ENCODE measurements at regions not wholly inside any gene's neighbourhood (a gene's known extent, or its start where the extent isn't known, plus 50 kb on each side); places are given as distances from the start of the nearest gene placed in this dataset.

DNA sequence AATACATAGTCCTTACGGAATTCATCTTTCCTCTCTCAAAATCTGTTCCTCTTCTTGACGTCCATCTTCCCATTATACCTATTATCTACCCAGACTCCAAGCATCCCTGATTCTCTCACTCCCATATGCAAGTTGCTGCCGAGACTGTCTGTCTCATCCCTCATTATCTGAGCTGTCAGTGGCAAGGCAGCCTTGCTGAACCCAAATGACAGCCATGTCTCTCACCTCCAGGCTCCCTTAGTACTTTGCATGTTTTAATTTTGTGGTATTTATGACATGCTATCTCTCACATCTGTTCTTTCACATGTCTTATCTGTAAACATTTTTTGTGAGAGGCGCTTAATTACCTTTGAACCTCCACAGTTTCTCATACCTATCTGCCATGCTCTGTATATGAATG, 54.4 kb upstream of the IFRD1 start (continued):
- TF ChIP-seq, protein P1, sequence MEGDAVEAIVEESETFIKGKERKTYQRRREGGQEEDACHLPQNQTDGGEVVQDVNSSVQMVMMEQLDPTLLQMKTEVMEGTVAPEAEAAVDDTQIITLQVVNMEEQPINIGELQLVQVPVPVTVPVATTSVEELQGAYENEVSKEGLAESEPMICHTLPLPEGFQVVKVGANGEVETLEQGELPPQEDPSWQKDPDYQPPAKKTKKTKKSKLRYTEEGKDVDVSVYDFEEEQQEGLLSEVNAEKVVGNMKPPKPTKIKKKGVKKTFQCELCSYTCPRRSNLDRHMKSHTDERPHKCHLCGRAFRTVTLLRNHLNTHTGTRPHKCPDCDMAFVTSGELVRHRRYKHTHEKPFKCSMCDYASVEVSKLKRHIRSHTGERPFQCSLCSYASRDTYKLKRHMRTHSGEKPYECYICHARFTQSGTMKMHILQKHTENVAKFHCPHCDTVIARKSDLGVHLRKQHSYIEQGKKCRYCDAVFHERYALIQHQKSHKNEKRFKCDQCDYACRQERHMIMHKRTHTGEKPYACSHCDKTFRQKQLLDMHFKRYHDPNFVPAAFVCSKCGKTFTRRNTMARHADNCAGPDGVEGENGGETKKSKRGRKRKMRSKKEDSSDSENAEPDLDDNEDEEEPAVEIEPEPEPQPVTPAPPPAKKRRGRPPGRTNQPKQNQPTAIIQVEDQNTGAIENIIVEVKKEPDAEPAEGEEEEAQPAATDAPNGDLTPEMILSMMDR (conservative IDR thresholded peaks at IDR 0.05; ENCODE audit: low read depth in 2 of 2): no peak
- TF ChIP-seq NANOG (IDR thresholded peaks at IDR 0.05; ENCODE audit: borderline replicate concordance) (no peak), POLR2AphosphoS5 (IDR thresholded peaks at IDR 0.05; ENCODE audit: low read depth) (no peak)

DNA sequence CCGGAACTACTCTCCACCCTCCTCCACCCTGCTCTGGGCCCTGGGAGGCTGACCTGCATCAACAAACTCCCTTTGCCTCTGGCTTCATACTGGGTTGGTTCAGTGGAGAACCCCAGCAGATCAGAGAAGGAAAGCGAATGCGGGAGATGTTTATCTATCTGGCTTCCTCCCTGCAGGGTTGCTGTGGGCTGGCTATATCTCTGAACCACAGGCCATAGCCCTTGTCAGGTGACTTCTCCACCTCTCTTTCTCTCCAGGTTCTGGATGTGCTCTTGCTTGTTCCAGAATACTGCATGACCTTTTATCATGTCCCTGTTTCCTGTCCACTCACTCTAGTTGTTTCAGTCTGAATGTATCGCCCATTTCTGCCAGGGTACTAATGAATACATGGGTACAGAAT, 51.7 kb upstream of the IFRD1 start:
- Histone ChIP-seq H2AFZ (peak overlapping the region; percentile 66; the same call in 1 of the 2 replicates), H3K36me3 (ENCODE audit: insufficient read depth) (no peaks in the 10 kb centered on the region), H3K4me1 (ENCODE audit: insufficient read depth) (no peaks in the 10 kb centered on the region), H4K20me1 (replicated peaks; ENCODE audit: insufficient read depth) (no peaks in the 10 kb centered on the region), H3K27ac (ENCODE audit: low read depth) (no peak overlapping the region), H3K4me2 (no peak overlapping the region), H3K27me3 (ENCODE audit: insufficient read depth) (no peaks in the 10 kb centered on the region), H3K79me2 (replicated peaks; ENCODE audit: insufficient read depth) (no peaks in the 10 kb centered on the region), H3K9me2 (ENCODE audit: insufficient read depth) (no peaks in the 10 kb centered on the region), H3K4me3 (no peak overlapping the region), H3F3A (replicated peaks; ENCODE audit: low read depth) (no peaks in the 10 kb centered on the region; the same call in 1 of the 2 replicates)
- Mint-ChIP-seq H3K9me3 (no peaks in the 10 kb centered on the region), H3K27ac (no peak overlapping the region), H3K4me3 (no peak overlapping the region), H3K27me3 (ENCODE audit: insufficient read depth, low read depth, poor library complexity) (peaks cover 2% of the 10 kb centered on the region), H3K4me1 (peaks cover 3% of the 10 kb centered on the region; the same call in 1 of the 3 replicates), H3K36me3 (ENCODE audit: low read depth) (no peaks in the 10 kb centered on the region)
- DNase-seq (ENCODE audit: low spot score) (no peak), ATAC-seq (no peak)
- TF ChIP-seq JUNB (IDR thresholded peaks at IDR 0.05; ENCODE audit: unreplicated experiment) (no peak), EZH2phosphoT487 (IDR thresholded peaks at IDR 0.05; ENCODE audit: unreplicated experiment) (no peak)
- TF ChIP-seq, protein P1 (conservative IDR thresholded peaks at IDR 0.05; ENCODE audit: low read depth in 2 of 2): no peak
- TF ChIP-seq, protein P2, sequence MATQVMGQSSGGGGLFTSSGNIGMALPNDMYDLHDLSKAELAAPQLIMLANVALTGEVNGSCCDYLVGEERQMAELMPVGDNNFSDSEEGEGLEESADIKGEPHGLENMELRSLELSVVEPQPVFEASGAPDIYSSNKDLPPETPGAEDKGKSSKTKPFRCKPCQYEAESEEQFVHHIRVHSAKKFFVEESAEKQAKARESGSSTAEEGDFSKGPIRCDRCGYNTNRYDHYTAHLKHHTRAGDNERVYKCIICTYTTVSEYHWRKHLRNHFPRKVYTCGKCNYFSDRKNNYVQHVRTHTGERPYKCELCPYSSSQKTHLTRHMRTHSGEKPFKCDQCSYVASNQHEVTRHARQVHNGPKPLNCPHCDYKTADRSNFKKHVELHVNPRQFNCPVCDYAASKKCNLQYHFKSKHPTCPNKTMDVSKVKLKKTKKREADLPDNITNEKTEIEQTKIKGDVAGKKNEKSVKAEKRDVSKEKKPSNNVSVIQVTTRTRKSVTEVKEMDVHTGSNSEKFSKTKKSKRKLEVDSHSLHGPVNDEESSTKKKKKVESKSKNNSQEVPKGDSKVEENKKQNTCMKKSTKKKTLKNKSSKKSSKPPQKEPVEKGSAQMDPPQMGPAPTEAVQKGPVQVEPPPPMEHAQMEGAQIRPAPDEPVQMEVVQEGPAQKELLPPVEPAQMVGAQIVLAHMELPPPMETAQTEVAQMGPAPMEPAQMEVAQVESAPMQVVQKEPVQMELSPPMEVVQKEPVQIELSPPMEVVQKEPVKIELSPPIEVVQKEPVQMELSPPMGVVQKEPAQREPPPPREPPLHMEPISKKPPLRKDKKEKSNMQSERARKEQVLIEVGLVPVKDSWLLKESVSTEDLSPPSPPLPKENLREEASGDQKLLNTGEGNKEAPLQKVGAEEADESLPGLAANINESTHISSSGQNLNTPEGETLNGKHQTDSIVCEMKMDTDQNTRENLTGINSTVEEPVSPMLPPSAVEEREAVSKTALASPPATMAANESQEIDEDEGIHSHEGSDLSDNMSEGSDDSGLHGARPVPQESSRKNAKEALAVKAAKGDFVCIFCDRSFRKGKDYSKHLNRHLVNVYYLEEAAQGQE (IDR thresholded peaks at IDR 0.05; ENCODE audit: unreplicated experiment): no peak
- TF ChIP-seq, protein P3, sequence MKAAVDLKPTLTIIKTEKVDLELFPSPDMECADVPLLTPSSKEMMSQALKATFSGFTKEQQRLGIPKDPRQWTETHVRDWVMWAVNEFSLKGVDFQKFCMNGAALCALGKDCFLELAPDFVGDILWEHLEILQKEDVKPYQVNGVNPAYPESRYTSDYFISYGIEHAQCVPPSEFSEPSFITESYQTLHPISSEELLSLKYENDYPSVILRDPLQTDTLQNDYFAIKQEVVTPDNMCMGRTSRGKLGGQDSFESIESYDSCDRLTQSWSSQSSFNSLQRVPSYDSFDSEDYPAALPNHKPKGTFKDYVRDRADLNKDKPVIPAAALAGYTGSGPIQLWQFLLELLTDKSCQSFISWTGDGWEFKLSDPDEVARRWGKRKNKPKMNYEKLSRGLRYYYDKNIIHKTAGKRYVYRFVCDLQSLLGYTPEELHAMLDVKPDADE (IDR thresholded peaks at IDR 0.05): no peak
